ENCODE measurements at regions not wholly inside any gene's neighbourhood (a gene's known extent, or its start where the extent isn't known, plus 50 kb on each side); places are given as distances from the start of the nearest gene placed in this dataset.

DNA sequence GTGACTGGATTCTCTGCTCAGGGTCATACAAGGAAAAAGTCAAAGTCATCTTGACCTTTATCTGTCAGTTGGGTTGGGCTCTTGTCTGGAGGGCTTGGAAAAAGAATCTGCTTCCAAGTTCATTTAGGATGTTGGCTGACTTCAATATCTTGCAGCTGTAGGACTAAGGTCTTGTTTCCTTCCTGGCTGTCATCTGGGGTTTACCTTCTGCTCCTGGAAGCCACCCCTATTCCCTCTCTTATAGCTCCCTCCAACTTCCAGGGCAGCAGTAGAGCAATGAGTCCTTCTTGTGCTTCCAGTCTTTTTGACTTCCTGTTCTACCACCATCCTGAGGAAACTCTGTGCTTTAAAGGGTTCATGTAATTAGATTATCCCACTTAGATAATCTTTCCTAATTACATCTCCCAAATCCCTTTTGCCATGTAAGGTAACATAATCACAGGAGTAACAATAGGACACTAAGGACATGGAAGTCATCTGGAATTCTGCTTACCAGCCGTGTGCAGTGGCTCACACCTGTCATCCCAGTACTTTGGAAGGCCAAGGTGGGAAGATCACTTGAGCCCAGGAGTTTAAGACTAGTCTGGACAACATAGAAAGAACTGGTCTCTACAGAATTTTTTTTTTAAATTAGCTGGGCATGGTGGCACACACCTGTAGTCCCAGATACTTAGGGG lies 170.7 kb upstream of the KITLG start:
- TF ChIP-seq EZH2 (IDR thresholded peaks at IDR 0.05; ENCODE audit: borderline replicate concordance), result no peak
- TF ChIP-seq, protein P1, sequence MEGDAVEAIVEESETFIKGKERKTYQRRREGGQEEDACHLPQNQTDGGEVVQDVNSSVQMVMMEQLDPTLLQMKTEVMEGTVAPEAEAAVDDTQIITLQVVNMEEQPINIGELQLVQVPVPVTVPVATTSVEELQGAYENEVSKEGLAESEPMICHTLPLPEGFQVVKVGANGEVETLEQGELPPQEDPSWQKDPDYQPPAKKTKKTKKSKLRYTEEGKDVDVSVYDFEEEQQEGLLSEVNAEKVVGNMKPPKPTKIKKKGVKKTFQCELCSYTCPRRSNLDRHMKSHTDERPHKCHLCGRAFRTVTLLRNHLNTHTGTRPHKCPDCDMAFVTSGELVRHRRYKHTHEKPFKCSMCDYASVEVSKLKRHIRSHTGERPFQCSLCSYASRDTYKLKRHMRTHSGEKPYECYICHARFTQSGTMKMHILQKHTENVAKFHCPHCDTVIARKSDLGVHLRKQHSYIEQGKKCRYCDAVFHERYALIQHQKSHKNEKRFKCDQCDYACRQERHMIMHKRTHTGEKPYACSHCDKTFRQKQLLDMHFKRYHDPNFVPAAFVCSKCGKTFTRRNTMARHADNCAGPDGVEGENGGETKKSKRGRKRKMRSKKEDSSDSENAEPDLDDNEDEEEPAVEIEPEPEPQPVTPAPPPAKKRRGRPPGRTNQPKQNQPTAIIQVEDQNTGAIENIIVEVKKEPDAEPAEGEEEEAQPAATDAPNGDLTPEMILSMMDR (IDR thresholded peaks at IDR 0.05; ENCODE audit: poor library complexity), result no peak

Measured in hepatocyte (in vitro differentiated cells).